A673 (cell line): ENCODE measurements at regions not wholly inside any gene's neighbourhood (a gene's known extent, or its start where the extent isn't known, plus 50 kb on each side); places are given as distances from the start of the nearest gene placed in this dataset.

Experiments used
- BruUV-seq: library from RNA; stranded (reverse); fragments of 400-500 nt; replicated peaks from 2 replicates; lab custom pipeline; 2021; lab: Mats Ljungman, UMichigan
- CTCF ChIA-PET: fragments of 300-600 bp; sonication (Branson Sonifier 250); formaldehyde crosslinking; loops from one replicate; lab custom pipeline; 2022; ENCODE audit warnings: antibody characterized with exemption; lab: Charles Lee
- POLR2A ChIA-PET: fragments of 300-600 bp; sonication (Branson Sonifier 250); formaldehyde crosslinking; loops from one replicate; lab custom pipeline; 2022; ENCODE audit warnings: antibody characterized with exemption; ENCODE audit not compliant: low non-redundant PET; lab: Charles Lee
- DNase-seq: peaks from one replicate; pipeline ENCODE4 v3.0.0-alpha.2; 2015; ENCODE audit warnings: low spot score
- H3K27ac ChIP-seq: fragments of 200-600 bp; sonication (generic); 2 replicates; pipeline ENCODE4 v1.5.1; 2016; ENCODE audit warnings: mixed run types, low read depth, mild to moderate bottlenecking, mixed read lengths, antibody characterized with exemption, low read length; ENCODE audit not compliant: poor library complexity, severe bottlenecking
- H3K27me3 ChIP-seq: fragments of 200-600 bp; sonication (generic); replicated peaks from 2 replicates; pipeline ENCODE4 v1.6.1; 2017; ENCODE audit warnings: mixed run types, low read depth, mild to moderate bottlenecking, mixed read lengths, antibody characterized with exemption, low read length; ENCODE audit not compliant: insufficient read depth, poor library complexity
- H3K36me3 ChIP-seq: fragments of 200-600 bp; sonication (generic); 2 replicates; pipeline ENCODE4 v1.6.1; 2016; ENCODE audit warnings: mixed run types, mild to moderate bottlenecking, mixed read lengths, antibody characterized with exemption, low read length; ENCODE audit not compliant: insufficient read depth, poor library complexity, severe bottlenecking
- H3K4me1 ChIP-seq: fragments of 200-600 bp; sonication (generic); 2 replicates; pipeline ENCODE4 v1.6.1; 2017; ENCODE audit warnings: mixed run types, mild to moderate bottlenecking, mixed read lengths, antibody characterized with exemption, low read length; ENCODE audit not compliant: insufficient read depth, poor library complexity, severe bottlenecking
- H3K4me3 ChIP-seq: fragments of 200-600 bp; sonication (generic); 2 replicates; pipeline ENCODE4 v1.5.1; 2016; ENCODE audit warnings: low read depth, mixed run types, mild to moderate bottlenecking, mixed read lengths, low read length; ENCODE audit not compliant: poor library complexity, severe bottlenecking
- H3K9me3 ChIP-seq: fragments of 200-600 bp; sonication (generic); 2 replicates; pipeline ENCODE4 v1.6.1; 2016; ENCODE audit warnings: mixed run types, low read depth, mild to moderate bottlenecking, mixed read lengths, antibody characterized with exemption, low read length; ENCODE audit not compliant: poor library complexity, severe bottlenecking
- EZH2 ChIP-seq: fragments of 200-600 bp; sonication (generic); IDR thresholded peaks from 2 replicates; pipeline ENCODE4 v1.6.1; 2017; ENCODE audit warnings: borderline replicate concordance, low read depth, mild to moderate bottlenecking, mixed read lengths, antibody characterized with exemption, low read length; ENCODE audit not compliant: poor library complexity, severe bottlenecking
- intact Hi-C: fragments of 100-400 bp; cut with micrococcal nuclease; formaldehyde crosslinking; loops from one replicate; pipeline ENCODE4 v1.10.0; 2022; ENCODE audit not compliant: unreplicated experiment
- TF ChIP-seq, protein P1 (sequence below): fragments of 300-800, 200-600 bp; sonication (generic); conservative IDR thresholded peaks from 2 replicates; pipeline ENCODE4 v1.5.1; 2017; ENCODE audit warnings: low read depth, mild to moderate bottlenecking, antibody characterized with exemption, low read length, moderate library complexity, mixed read lengths

DNA sequence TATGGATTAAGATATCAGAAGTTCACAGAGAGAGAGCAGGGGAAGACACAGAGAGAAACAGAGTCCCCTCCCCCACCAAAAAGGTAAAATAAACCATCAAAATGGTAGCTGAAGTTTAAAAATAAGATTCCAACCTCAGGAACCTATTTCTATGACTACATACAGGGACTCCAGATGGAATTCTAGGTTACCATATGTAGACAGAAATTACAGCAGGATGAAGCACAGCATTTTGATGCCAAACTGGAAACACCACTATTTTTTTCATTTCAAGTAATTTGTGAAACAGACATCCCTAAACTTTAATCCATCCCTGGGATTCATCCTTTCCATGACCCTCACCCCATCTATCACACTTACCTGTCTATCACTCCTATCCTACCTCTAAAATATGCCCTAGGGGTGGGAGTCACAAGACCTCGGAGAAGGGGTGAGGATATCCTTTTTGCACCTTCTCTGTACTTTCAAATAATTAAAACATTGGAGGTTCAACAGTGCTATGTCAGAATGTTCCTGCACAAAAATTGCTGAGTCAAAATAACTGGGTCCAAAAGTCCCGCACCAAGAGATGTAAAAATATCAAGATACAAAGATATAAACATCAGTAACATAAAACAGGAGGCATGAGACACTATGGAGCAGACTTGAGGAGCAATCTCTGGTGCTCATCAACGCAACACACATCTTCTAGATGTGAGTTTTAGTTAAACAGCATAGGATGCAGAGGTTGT, 344.5 kb upstream of the RASGEF1B start:
- CTCF ChIA-PET, result no interaction called here
- Histone ChIP-seq H3K4me1 (no peaks in the 10 kb centered on the region), H3K27ac (no peak overlapping the region), H3K4me3 (no peak overlapping the region), H3K27me3 (no peaks in the 10 kb centered on the region), H3K9me3 (no peaks in the 10 kb centered on the region), H3K36me3 (no peaks in the 10 kb centered on the region)
- no TSS peak for BruUV-seq
- POLR2A ChIA-PET, result no interaction called here
- TF ChIP-seq EZH2, result no peak
- TF ChIP-seq, protein P1, sequence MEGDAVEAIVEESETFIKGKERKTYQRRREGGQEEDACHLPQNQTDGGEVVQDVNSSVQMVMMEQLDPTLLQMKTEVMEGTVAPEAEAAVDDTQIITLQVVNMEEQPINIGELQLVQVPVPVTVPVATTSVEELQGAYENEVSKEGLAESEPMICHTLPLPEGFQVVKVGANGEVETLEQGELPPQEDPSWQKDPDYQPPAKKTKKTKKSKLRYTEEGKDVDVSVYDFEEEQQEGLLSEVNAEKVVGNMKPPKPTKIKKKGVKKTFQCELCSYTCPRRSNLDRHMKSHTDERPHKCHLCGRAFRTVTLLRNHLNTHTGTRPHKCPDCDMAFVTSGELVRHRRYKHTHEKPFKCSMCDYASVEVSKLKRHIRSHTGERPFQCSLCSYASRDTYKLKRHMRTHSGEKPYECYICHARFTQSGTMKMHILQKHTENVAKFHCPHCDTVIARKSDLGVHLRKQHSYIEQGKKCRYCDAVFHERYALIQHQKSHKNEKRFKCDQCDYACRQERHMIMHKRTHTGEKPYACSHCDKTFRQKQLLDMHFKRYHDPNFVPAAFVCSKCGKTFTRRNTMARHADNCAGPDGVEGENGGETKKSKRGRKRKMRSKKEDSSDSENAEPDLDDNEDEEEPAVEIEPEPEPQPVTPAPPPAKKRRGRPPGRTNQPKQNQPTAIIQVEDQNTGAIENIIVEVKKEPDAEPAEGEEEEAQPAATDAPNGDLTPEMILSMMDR, result no peak
- intact Hi-C loops, result no loop called here
- no peak for DNase-seq

GRCh38 chr4:81814987-81815541, 343.4 kb upstream of the RASGEF1B start:
- H3K9me3 ChIP-seq, result no peaks in the 10 kb centered on the region
- BruUV-seq, result no TSS peak
- no peaks in the 10 kb centered on the region for H3K27me3 ChIP-seq
- no peaks in the 10 kb centered on the region for H3K4me1 ChIP-seq
- ChIA-PET POLR2A (no interaction called here), CTCF (no interaction called here)
- DNase-seq, result peak; percentile 62
- H3K36me3 ChIP-seq, result no peaks in the 10 kb centered on the region
- no peak overlapping the region for H3K4me3 ChIP-seq
- TF ChIP-seq EZH2, result no peak
- TF ChIP-seq, protein P1, result no peak
- intact Hi-C loops, result no loop called here
- H3K27ac ChIP-seq, result peak overlapping the region; percentile 72

GRCh38 chr4:81811562-81812293, 340.0 kb upstream of the RASGEF1B start:
- CTCF ChIA-PET, result no interaction called here
- POLR2A ChIA-PET, result no interaction called here

More at GRCh38 chr4:81811562-81812293, 340.0 kb upstream of the RASGEF1B start:
- Histone ChIP-seq H3K27me3 (no peaks in the 10 kb centered on the region), H3K4me3 (no peak overlapping the region), H3K36me3 (no peaks in the 10 kb centered on the region), H3K27ac (no peak overlapping the region), H3K4me1 (peaks cover 24% of the 10 kb centered on the region), H3K9me3 (no peaks in the 10 kb centered on the region)
- BruUV-seq, result no TSS peak
- intact Hi-C loops, result no loop called here
- no peak for TF ChIP-seq EZH2
- TF ChIP-seq, protein P1, result no peak
- DNase-seq, result no peak
